ENCODE measurements at regions not wholly inside any gene's neighbourhood (a gene's known extent, or its start where the extent isn't known, plus 50 kb on each side); places are given as distances from the start of the nearest gene placed in this dataset.

DNA sequence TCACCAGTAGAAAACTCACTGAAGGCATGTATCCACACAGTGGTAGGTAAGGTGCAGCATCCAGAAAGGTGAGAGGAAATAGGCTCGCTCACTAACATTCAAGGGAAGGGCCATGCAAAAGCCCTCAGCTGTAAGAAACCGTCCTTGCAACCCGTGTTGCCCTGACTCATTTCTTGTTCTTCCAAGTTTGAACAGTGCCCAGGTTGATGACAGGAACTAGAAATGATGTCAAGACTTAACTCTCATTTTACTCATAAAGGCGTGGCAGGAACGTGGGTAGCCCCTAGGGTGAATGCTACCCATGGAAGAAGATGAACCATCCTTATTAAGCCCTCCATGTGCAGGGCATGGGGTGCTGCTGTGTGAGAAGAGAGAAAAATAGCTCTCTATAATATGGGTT, 187.6 kb downstream of the CD83 start:
- Mint-ChIP-seq H3K4me3 (no peak overlapping the region), H3K27me3 (ENCODE audit: low read depth in 3 of 3) (peaks cover 0 to 3% (median 0%) of the 10 kb centered on the region in 3 donors)

GRCh38 chr6:14305624-14306023, 188.1 kb downstream of the CD83 start:
- Mint-ChIP-seq H3K27me3 (ENCODE audit: low read depth in 3 of 3) (peaks cover 0 to 3% (median 0%) of the 10 kb centered on the region in 3 donors), H3K27ac (no peak overlapping the region), H3K36me3 (no peaks in the 10 kb centered on the region), H3K4me3 (no peak overlapping the region), H3K4me1 (no peaks in the 10 kb centered on the region), H3K9me3 (no peaks in the 10 kb centered on the region)
- DNase-seq = no peak

More for the DNA sequence above, 187.6 kb downstream of the CD83 start:
- no peak overlapping the region for H3K27ac Mint-ChIP-seq
- H3K4me1 Mint-ChIP-seq = no peaks in the 10 kb centered on the region
- DNase-seq = no peak
- H3K36me3 Mint-ChIP-seq = no peaks in the 10 kb centered on the region
- H3K9me3 Mint-ChIP-seq = no peaks in the 10 kb centered on the region

- H3K27ac Mint-ChIP-seq = no peak overlapping the region
- peaks cover 0 to 3% (median 0%) of the 10 kb centered on the region in 3 donors for H3K27me3 Mint-ChIP-seq (ENCODE audit: low read depth in 3 of 3)
- no peak for DNase-seq
- H3K4me1 Mint-ChIP-seq = no peaks in the 10 kb centered on the region
- no peak overlapping the region for H3K4me3 Mint-ChIP-seq
- H3K36me3 Mint-ChIP-seq = no peaks in the 10 kb centered on the region
- no peaks in the 10 kb centered on the region for H3K9me3 Mint-ChIP-seq
Measured at GRCh38 chr6:14306151-14306906, 188.8 kb downstream of the CD83 start.

- Mint-ChIP-seq H3K27ac (no peak overlapping the region), H3K4me3 (no peak overlapping the region), H3K4me1 (no peaks in the 10 kb centered on the region), H3K9me3 (no peaks in the 10 kb centered on the region), H3K27me3 (ENCODE audit: low read depth in 3 of 3) (peaks cover 0 to 3% (median 2%) of the 10 kb centered on the region in 3 donors), H3K36me3 (no peaks in the 10 kb centered on the region)
- no peak for DNase-seq
Measured at GRCh38 chr6:14309516-14309915, 191.9 kb downstream of the CD83 start.

DNA sequence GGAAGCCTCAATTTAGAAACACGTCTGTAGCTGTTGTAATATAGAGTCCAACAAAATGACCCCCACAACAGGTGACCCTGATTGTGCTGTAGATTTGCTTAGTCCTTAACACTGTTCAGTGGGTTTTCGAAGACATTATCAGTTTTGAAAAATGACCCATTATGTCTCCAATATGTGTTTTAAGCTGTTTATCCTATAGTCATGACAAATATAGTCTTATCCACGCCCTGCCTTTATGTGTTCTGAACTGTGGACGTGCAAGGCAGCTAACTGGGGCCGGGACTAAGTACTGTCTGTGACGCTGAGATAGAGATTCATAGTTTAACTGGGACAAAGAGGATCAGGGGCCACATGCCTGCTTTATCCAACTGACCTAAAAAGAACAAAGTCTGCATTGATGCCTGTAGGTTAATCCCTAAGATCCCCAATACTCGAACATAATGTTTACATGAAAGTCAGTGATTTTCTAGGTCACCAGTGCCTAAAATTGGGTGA, 192.4 kb downstream of the CD83 start:
- no peak overlapping the region for H3K4me3 Mint-ChIP-seq
- no peaks in the 10 kb centered on the region for H3K9me3 Mint-ChIP-seq
- H3K27me3 Mint-ChIP-seq (ENCODE audit: low read depth in 3 of 3) = peaks cover 0 to 3% (median 2%) of the 10 kb centered on the region in 3 donors
- H3K27ac Mint-ChIP-seq = no peak overlapping the region
- no peaks in the 10 kb centered on the region for H3K36me3 Mint-ChIP-seq
- no peaks in the 10 kb centered on the region for H3K4me1 Mint-ChIP-seq
- DNase-seq = no peak

DNA sequence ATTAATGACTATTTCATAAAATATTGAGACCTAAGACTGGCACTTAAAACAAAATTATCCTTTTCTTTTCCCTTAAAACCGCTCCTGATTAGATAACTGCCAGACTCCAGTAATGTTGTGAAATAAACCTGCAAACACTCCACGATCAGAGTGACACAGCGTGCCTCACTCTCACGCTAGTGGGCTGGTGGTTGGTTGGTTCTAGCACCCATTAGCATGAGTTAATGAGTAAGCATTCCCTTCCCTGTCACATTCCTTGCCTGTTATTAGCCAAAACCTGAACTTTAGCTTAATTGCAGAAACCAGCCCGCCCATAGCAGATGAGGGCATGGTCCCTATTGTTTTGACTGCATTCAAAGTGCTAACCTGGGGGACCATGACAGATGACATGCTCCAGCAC, 193.4 kb downstream of the CD83 start:
- H3K36me3 Mint-ChIP-seq = no peaks in the 10 kb centered on the region
- DNase-seq = no peak
- H3K27ac Mint-ChIP-seq = no peak overlapping the region
- H3K9me3 Mint-ChIP-seq = no peaks in the 10 kb centered on the region
- no peak overlapping the region for H3K4me3 Mint-ChIP-seq
- H3K27me3 Mint-ChIP-seq (ENCODE audit: low read depth in 3 of 3) = peaks cover 2 to 3% (median 2%) of the 10 kb centered on the region in 3 donors
- no peaks in the 10 kb centered on the region for H3K4me1 Mint-ChIP-seq

DNA sequence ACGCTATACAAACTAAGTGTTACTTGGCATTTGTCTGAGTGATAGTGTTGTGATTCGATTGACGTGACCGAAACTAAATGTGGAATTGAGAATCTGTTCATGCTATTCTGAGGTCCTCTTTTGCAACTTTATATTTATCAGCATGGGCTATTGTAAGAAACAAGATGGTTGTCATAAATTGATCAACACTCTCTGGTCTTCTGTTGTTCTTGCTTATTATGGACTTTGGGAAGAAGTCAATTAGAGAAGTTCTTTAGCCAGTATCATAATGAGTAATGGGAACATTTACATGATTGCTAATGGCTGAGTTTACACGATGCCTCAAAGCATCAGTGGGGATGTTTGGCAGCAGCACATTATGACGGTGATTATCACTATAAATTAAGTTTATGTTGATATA, 195.0 kb downstream of the CD83 start:
- DNase-seq = no peak
- H3K27me3 Mint-ChIP-seq (ENCODE audit: low read depth in 3 of 3) = peaks cover 2 to 5% (median 3%) of the 10 kb centered on the region in 3 donors
- H3K4me3 Mint-ChIP-seq = no peak overlapping the region
- no peak overlapping the region for H3K27ac Mint-ChIP-seq
- peaks cover 0 to 7% of the 10 kb centered on the region in 2 donors for H3K4me1 Mint-ChIP-seq
- no peaks in the 10 kb centered on the region for H3K9me3 Mint-ChIP-seq
- H3K36me3 Mint-ChIP-seq = no peaks in the 10 kb centered on the region

DNA sequence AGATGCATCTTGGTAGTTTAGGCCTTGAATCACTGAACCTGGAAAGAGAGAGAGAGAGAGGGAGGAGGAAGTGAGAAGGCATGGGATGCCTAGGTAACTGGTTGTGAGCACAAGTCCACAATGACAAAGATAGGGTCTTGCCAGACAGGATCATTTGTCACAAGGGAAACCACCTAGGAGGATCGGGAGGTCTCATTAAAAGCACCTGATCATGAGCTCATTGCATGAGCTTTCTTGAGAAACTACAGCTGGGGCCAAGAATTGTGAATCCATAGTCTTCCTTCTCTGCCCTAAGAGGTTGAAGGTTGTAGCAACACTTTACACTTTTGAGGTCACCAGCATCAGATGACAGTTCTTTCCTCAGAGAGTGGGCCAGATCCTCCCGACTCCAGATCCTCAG, 195.7 kb downstream of the CD83 start:
- Mint-ChIP-seq H3K27ac (no peak overlapping the region), H3K9me3 (no peaks in the 10 kb centered on the region), H3K4me1 (peaks cover 0 to 7% of the 10 kb centered on the region in 2 donors), H3K4me3 (no peak overlapping the region), H3K27me3 (ENCODE audit: low read depth in 3 of 3) (peaks cover 2 to 5% (median 4%) of the 10 kb centered on the region in 3 donors), H3K36me3 (no peaks in the 10 kb centered on the region)
- DNase-seq = no peak

- H3K4me3 Mint-ChIP-seq = no peak overlapping the region
- peak overlapping the region in 1 of 6 donors; percentile 43 for H3K27ac Mint-ChIP-seq
- peaks cover 0 to 7% of the 10 kb centered on the region in 2 donors for H3K4me1 Mint-ChIP-seq
- no peak for DNase-seq
- no peaks in the 10 kb centered on the region for H3K9me3 Mint-ChIP-seq
- peaks cover 3 to 6% (median 6%) of the 10 kb centered on the region in 3 donors for H3K27me3 Mint-ChIP-seq (ENCODE audit: low read depth in 3 of 3)
- no peaks in the 10 kb centered on the region for H3K36me3 Mint-ChIP-seq
Measured at GRCh38 chr6:14315353-14315752, 197.8 kb downstream of the CD83 start.

DNA sequence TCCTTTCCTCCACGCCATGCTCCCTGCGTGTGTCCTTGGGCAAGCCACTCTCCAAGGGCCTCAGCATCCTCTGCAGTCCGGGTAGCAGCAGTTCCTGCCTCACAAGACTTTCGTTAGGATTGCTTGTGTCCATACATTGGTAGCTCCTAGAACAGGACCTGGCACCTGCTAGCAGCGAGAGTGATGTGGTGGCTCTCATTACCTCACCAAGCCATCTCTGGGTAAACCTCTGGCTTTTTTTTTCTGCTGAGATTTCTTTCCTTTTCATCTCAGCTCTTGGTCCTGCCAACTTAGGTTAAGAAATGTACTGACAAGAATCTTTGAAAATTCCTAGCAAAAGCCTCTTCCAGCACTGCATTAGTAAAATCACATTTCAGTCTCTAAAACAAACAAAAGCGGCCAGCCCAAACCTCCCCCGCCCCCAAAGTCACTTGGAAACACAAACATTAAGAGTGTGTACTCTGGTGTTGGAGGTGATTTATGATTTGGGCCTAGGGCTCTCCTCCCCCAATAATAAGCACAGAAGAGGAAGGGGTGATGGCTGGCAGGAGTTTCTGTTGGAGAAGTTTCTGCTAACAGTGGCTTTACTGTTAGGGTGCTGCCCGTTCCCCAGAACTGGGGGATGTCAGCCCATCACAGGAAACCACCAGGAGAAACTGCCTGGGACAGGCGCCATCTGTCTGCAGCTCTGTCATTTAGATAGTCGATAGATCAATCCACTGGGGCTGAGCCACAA, 199.2 kb downstream of the CD83 start:
- no peaks in the 10 kb centered on the region for H3K9me3 Mint-ChIP-seq
- H3K4me1 Mint-ChIP-seq = peaks cover 0 to 7% of the 10 kb centered on the region in 2 donors
- no peak overlapping the region for H3K4me3 Mint-ChIP-seq
- DNase-seq = no peak
- H3K27ac Mint-ChIP-seq = peak overlapping the region in 1 of 6 donors; percentile 35
- no peaks in the 10 kb centered on the region for H3K36me3 Mint-ChIP-seq
- peaks cover 3 to 10% (median 8%) of the 10 kb centered on the region in 3 donors for H3K27me3 Mint-ChIP-seq (ENCODE audit: low read depth in 3 of 3)

DNA sequence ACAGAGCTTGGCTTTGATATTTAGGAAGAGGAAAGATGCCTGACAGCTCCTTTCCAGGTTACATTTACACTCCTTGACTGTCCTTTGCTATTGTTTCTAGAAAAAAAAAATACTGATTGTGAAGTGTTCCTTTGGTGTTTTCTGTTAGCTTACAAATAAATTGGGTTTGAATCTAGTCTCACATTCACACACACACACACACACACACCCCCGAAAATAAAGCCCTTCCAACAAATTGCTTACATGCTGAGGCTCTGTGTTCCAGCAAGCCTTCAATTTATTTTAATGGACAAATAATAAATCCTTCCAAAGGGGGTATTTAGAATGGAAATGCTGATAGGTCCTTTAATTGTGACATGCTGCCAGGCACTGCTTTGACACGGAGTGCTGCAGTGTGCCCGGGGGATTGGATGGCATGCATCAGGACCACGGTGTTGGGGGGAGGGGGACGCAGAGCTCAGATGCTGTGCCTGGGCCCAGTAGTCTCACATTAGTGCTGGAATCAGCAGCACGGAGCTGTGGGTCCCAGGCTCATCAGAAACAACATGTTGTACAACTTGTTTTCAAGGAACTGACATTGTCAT, 199.9 kb downstream of the CD83 start:
- H3K4me1 Mint-ChIP-seq = peaks cover under 1 to 10% of the 10 kb centered on the region in 2 donors
- H3K27me3 Mint-ChIP-seq (ENCODE audit: low read depth in 3 of 3) = peaks cover 3 to 10% (median 10%) of the 10 kb centered on the region in 3 donors
- H3K4me3 Mint-ChIP-seq = no peak overlapping the region
- H3K36me3 Mint-ChIP-seq = no peaks in the 10 kb centered on the region
- no peak for DNase-seq
- no peak overlapping the region for H3K27ac Mint-ChIP-seq
- H3K9me3 Mint-ChIP-seq = no peaks in the 10 kb centered on the region

DNA sequence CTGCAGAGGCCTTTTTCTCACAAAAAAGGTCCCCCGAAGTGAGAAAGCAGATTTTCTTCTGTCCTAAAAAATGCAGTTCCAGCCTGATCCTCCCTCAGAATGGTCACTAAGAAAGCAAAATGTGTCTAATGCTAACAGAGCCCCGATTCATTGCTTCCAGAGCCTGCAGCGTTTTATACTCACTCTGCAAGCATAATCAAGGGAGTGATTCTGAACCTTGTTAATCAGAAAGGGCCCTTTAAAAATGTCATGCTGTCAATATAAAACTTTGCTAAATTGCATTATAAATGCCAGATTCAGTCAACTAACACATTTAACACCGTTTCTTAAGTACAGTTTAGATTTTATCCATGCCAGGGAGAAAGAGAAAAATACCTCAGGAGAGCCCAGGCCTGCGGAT, 202.8 kb downstream of the CD83 start:
- H3K9me3 Mint-ChIP-seq = no peaks in the 10 kb centered on the region
- H3K36me3 Mint-ChIP-seq = no peaks in the 10 kb centered on the region

GRCh38 chr6:14321992-14322772, 204.6 kb downstream of the CD83 start:
- DNase-seq = no peak
- Mint-ChIP-seq H3K9me3 (no peaks in the 10 kb centered on the region), H3K27ac (no peak overlapping the region), H3K36me3 (no peaks in the 10 kb centered on the region), H3K27me3 (ENCODE audit: low read depth in 3 of 3) (peaks cover 8 to 20% (median 9%) of the 10 kb centered on the region in 3 donors), H3K4me1 (peaks cover 13 to 17% of the 10 kb centered on the region in 2 donors), H3K4me3 (peak overlapping the region in 2 of 5 donors; percentile 34 to 36)

More for the DNA sequence above, 202.8 kb downstream of the CD83 start:
- H3K4me3 Mint-ChIP-seq = no peak overlapping the region
- no peak for DNase-seq
- peaks cover 8 to 23% (median 10%) of the 10 kb centered on the region in 3 donors for H3K27me3 Mint-ChIP-seq (ENCODE audit: low read depth in 3 of 3)
- H3K27ac Mint-ChIP-seq = no peak overlapping the region
- H3K4me1 Mint-ChIP-seq = peaks cover 13 to 21% of the 10 kb centered on the region in 2 donors

Measured in immature natural killer cell (primary cell).